CD4-positive, alpha-beta T cell treated with Interleukin-6 for 4 hours (primary cell): ENCODE measurements at regions not wholly inside any gene's neighbourhood (a gene's known extent, or its start where the extent isn't known, plus 50 kb on each side); places are given as distances from the start of the nearest gene placed in this dataset.
"Not testable (repeated sequence)": the region's sequence is repeated elsewhere in the genome, so short reads cannot be mapped to it uniquely, and the experiment has no call there.

Experiments
- DNase-seq: peaks from one replicate; pipeline ENCODE4 v3.0.0-alpha.2; 2020; ENCODE audit warnings: mixed read lengths

DNA sequence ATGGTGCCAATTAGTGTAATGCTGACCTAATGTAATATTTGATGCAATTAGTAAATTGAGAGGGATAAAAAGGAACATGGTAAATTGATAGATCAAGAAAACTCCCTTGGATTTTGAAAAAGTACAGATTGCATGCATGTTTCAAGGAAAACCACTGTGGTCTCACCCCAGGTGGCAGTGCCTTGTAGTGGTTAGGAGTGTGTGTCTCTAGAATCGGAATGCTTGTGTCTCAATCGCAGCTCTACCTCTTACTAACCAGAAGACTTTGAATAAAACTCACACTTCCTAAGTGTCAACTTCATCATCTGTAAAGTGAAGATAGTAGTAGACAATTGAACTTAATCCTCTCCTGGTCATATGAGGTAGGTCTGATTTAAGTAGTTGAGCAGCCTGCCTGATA, 128.9 kb upstream of the GOT2 start:
- no peak for DNase-seq

DNA sequence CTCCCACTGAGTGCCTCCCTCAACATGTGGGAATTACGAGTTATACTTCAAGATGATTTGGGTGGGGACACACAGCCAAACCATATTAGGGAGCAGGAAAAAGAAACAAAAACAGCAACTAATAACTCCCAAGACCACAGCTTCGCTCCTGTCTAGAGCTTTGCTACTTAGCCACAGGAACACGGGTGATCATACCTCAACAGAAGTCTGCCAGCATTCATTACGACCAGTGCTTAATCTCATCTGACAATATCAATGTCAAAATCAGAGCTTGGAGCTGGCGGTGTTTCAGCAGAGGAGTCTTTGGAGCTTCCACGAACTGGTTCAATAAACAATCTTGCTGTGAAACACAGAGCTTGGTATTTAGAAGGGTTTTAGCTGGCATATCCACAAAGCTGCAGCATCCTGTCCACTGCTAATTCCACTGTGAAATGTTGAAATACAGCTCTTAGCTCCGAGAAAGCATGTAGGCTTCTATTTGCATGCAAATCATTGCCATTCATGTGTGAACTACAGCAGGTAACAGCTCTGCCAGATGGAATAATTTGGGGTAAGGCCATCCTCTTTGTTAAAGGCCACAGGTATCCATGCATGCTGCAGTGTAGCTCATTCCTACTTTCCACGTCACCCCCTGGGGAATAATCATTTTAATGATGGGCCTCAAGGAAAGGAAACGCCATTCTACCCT, 128.4 kb upstream of the GOT2 start:
- no peak for DNase-seq

DNA sequence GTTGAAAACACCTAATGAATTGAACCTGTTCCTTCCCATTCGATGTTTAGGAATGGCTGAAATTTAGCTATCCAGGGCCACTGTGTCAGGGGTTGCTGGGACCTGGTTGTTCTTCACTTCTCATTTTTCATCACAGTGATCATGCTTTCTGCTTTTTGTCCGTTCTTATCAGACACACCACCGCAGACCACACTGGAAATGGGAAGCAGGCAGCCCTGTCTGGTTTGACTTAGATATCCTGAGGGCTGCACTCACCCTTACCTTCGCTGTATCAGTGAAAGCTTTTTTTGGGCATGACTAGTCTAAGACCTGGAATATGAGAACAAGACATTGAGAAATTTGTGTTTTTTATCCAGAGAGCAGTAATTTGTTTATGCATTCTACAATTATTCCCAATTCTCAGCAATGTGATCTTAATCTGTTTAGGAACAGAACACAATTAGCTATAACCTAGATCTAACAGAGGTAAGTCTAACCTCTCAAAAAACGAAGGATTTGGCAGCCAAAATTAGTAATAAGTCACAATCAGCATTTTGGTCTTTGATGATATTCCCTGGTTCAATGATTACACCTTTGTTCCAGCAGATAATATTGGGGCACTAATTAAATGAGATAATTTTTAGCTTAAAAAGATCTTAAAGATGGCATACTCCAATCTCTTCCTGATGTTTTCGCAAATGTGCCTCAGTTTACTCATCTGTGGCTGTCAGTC, 126.0 kb upstream of the GOT2 start:
- DNase-seq = no peak

DNA sequence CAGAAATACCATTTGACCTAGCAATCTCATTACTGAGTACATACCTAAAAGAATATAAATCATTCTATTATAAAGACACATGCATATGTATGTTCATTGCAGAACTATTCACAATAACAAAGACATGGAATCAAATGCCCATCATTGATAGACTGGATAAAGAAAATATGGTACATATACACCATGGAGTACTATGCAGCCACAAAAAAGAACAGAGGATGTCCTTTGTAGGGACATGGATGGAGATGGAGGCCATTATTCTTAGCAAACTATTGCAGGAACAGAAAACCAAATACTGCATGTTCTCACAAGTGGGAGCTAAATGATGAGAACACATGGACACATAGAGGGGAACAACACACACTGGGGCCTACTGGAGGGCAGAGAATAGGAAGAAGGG, 124.5 kb upstream of the GOT2 start:
- DNase-seq = not testable (repeated sequence)

DNA sequence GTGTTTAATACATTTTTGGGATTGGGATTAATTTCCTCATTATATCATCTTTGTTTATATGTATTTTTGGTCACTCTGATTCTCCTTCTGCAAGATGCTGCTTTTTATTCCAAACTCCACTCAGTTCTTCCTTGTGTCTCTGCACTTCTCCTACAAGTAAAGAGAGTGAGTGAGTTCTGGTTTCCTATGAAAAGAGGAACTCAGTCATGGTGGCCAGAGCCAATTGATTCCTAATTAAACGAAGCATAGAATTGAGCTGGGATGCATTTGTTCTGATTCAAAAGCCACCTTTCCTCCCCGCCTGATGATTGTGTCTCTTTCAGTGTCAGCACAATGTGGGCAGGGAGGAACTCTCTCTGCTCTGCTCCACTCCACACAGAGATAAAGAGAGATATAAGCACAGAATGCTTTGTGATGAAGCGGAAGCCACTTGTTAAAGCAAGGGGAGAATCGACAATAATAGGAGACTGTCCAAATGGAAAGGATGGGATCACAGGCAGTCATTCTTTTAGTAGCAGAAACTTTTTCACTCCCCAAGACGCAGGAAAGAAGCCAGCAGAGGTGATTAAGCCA, 121.3 kb upstream of the GOT2 start:
- no peak for DNase-seq

DNA sequence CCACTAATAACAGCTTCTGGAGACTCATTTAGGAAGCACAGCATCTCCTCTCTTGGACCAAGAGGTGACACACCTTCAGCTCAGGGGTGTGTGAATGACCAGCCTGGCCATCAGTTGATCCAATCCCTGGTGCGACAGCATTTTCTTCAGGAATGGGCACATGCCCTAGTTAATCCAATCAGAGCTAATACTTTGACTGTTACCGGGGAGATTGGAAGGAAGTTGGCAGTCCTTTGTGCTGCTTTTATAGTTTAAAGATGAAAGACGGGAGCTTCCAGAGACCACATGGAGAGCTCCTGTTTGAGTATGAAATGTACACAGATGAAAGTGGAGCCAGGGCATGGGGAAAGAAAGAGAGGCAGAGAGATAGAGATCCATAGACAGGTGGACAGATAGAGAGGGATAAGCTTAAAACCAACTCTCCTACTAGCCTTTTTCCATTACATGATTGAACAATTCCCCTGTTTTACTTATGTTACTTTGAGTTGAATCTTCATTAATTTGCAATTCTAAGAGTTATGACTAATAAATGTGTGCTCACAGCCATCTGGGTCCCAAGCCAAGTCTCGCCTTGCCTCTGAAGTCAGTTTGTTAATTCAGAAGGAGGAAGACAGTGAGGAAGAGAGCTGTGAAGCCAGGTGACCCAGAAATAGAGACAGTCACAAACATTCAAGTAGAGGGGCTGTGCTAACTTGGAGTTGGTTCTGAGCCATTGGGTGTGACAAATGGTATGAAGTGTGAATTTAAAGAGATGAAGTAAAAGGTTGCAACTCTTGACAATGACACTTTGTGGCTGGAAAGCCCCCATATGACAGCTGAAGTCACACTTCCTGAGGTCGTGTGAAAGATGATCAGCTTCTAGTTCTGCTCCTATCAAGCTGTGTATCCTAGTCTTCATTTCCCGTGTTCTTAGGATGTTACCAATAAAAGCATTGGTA, 120.0 kb upstream of the GOT2 start:
- DNase-seq = no peak

DNA sequence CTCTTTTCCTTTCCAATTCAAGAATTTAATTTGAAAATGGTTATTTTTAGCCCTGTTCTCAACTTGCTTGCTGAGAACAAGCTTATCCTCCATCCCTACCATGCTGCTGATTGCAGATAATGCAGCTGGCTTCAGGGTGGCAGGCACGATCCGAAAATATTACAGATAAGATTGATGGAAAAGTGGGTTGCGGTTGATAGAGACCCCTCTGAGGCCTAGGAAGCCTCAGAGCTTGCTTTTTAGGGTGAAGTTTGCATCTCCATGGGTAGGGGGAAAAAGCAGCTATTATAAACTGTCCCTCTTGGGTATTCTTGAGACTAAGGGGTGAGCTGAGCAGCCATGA, 116.5 kb upstream of the GOT2 start:
- DNase-seq = no peak

DNA sequence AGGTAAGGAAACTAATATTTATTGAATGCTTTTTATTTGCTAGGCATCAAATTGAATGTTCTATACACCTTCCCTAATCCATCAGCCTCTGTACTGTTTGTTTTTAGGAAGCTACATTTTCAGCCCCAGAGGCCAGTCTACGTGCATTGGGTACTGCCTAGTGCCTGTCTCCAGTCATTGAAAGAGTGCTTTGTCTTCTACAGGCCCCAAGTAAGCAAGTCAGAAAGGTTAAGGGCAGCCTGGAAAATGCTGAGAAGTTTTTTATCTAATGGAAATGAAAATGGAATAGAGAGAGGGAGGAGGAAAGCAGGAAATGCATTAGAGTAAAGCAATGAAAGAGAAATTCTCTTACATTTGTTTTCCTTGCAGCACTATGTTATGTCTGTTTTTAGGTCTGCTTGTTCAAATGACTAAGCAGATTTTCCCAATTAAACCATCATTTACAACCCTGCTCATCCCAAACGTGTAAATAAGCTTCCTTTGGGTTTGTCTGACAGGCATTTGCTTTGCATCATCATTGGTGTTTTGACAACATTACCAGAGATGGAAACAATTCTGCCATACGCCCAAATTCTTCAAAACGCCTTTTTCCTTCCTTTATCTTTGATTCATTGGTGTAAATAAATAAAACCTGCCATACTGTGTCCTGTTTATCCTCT, 116.0 kb upstream of the GOT2 start:
- DNase-seq = no peak

DNA sequence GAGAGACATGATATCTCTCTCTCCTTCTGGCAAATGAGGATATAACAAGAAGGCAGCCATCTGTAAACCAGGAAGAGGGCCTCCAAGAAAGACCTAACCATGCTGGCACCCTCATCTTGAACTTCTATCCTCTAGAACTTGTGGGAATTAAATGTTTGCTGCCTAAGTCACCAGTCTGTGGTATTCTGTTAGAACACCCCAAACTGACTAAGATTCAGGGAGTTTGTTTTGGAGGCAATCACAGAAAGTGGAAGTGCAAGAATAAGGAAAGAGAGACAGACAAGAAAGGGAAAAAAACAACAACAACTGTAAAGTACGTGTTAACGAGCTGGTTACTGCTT, 114.5 kb upstream of the GOT2 start:
- DNase-seq = no peak

DNA sequence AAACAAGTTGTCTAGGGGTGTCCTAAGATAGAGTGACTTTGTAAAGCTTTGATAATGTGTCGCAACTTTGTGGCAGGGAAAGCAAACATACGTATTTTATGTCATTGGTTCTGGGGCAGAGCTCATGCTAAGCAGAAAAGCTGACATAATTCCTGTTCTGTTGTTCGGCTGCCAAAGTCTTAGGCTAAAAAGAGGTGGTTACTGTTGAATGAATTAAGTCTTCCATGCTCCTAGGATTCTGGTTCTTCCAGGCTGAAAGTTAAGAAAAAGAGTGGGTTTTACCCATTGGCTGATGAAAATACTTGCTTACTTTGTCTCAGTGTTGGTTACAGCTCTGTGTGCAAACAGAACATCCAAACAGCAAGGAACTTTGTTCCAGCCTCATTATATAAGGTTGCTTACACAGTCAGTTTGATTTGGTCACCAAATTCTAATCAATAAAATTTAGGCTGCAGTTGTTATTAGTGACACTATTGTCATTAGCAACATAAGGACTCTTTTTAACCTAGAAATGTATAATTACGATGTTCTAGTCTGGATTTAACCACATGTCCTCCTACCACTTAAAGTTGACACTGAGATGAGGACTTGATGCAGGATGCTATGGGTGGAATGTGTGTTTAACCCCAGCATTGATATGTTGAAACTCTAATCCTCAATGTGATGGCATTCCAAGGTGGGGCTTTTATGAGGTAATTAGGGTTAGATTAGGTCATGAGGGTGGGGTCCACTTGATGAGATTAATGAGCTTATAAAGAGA, 114.0 kb upstream of the GOT2 start:
- no peak for DNase-seq

DNA sequence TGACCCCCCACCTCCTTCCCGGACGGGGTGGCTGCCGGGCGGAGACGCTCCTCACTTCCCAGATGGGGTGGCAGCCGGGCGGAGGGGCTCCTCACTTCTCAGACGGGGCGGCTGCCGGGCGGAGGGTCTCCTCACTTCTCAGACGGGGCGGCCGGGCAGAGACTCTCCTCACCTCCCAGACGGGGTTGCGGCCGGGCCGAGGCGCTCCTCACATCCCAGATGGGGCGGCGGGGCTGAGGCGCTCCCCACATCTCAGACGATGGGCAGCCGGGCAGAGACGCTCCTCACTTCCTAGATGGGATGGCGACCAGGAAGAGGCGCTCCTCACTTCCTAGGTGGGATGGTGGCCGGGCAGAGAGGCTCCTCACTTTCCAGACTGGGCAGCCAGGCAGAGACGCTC, 112.1 kb upstream of the GOT2 start:
- DNase-seq = not testable (repeated sequence)

DNA sequence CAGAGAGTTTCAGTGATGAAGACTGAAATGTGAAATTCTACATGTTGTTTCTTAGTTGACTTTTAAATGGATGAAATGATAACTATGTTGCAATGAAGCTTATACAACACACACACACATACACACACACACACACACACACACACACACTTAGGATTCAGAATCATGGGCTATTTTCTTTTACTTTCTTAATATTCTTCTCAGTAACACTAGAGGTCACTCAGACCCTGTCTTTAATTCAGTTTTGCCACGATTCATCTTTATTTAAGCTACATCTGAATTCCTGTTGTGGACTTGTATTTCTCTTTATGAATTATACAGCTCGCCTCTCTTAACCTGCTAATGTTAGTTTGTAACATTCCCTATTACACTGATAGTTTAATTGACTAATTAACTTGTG, 109.6 kb upstream of the GOT2 start:
- DNase-seq = no peak

DNA sequence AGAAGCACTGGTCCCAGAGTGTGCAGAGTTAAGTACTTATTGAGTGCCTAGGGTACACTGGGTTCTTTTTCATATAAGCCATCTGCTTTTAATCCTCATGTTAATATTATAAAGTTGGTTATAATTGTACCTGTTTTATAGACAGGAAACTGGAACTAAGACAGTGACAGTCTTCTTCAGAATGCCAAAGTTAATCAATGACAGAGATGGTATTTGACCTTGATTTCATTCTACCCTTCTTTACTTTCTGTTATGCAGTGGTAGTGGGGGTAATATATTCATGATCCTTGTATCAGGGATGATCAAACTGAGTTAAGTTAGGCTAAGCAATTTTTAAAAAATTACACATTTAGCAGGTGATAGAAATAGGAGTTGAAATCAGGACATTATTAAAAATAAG, 108.6 kb upstream of the GOT2 start:
- no peak for DNase-seq

DNA sequence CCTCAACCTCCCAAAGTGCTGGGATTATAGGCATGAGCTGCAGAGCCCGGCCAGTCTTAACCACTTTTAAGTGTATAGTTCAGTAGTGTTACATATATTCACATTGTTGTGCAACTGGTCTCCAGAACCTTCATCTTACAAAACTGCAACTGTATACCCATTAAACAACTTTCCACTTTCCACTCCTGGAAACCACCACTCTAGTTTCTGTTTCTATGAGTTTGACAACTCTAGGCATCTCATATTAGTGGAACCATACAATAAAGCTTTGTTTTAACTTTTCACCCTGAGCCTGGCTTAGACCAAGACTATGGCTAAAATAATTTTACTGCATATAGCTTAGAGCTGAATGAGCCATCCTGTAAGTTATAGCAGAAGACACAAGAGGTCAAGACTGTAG, 108.0 kb upstream of the GOT2 start:
- DNase-seq = no peak

DNA sequence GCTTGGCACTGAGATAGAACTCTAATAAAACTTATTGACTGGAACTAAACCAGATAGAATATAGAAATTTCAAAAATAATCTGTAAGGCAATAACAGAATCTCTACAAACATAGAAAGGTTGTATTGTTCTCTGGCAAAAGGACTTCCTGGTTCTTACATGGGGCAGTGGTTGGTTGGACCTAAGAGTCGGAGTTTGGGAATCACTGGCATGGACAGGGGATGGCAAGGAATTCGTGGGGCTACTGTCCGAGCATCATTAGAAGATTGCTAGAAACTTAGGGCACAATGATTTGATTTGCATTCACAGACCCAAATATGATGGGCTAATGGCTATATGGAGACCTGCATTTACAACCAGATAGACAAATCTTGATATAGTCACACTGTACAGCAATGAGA, 103.8 kb upstream of the GOT2 start:
- no peak for DNase-seq

DNA sequence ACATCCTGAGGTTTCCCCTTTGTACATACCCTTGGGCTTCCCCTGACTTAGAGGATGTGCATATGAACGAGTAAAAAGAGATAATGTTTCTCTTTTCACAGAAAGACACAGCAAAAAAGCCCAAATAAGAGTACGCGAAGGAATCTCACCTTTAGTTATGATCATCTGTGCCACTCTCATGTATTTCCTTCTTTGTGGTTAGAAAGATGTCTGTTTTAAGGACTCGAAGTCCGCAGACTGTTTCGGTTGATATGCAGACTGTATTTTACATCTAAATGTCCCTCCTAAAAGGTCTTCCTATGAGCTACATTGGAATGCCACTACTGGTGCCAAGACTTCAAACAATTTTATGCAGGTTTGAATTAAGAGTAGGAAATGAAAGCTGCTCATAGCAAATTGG, 102.3 kb upstream of the GOT2 start:
- DNase-seq = no peak

DNA sequence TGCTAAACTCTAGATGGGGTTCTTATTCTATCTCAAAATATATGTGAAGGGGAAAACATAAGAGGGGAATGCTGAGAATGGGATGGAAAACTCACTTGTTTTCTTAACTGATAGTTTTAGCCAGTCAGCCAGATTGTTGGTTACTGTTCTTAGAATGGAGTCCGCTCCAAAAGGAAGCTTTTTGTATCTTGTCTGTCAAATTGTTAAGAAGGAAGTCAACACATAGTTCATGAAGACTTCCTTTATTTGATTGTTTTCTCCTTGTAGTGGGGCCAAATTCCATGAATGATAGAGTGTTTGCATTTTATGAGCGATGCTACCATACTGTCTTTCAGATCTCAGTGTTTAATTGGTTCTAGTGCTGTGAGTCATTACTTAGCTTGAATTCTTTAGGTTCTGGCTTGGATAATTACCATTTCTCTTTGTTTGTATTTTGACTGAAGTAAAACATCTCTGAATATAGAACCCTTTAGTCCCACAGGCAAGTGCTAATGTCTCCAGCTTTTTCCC, 98.3 kb upstream of the GOT2 start:
- DNase-seq = no peak

DNA sequence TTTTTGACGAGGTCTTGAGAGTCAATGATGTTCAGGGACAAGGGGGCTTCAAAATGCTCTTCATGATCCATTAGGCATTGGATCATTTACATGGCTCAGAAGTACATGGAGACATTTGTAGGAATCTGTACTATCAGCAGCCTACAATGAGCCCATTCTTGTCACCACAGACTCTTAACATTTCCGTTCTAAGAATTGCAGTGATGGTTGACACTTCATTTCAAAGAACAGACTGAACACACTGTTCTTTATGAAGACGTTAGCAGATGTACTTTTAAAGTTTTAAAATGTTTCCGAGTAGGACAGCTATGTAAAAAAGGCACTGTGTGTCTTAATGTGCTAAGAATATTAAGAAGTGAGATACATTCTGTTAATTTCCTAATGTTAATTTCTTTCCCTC, 97.3 kb upstream of the GOT2 start:
- DNase-seq = no peak

DNA sequence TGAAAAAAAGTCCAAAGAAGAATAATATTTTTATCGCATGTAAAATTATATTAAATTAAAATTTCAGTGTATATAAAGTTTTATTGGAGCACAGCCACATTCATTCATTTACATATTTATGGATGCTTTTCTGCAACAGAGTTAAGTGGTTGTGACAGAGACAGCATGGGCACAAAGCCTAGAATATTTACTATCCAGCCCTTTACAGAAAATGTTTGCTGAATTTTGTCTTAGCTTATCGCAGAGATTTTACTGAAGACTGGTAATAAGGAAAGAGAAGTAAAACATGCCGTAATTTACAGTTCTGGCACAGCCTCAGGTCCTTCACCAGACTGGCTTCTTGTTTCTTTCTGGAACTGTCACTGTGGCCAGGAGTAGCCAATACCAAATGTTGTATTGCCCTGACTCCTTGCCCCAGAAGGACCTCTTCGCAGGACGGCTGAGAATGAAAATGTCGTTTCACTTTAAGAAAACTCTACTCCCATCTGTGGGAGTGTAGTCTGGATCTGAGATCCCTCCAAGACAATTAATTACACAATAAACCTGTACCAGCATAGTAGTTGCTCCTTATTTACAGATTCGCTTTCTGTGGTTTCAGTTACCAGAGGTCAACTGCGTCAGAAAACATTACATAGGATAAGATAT, 94.9 kb upstream of the GOT2 start:
- DNase-seq = no peak

DNA sequence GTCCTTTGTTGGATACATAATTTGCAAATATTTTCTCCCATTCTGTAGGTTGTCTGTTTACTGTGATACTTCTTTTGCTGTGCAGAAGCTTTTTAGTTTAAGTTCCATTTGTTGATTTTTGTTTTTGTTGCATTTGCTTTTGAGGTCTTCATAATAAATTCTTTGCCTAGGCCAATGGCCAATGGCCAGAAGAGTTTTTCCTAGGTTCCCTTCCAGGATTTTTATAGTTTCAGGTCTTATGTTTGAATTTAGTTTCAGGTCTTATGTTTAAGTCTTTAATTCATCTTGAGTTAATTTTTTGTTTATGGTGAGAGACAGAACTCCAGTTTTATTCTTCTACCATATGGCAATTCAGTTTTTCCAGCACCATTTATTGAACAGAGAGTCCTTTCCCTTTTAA, 90.1 kb upstream of the GOT2 start:
- no peak for DNase-seq

DNA sequence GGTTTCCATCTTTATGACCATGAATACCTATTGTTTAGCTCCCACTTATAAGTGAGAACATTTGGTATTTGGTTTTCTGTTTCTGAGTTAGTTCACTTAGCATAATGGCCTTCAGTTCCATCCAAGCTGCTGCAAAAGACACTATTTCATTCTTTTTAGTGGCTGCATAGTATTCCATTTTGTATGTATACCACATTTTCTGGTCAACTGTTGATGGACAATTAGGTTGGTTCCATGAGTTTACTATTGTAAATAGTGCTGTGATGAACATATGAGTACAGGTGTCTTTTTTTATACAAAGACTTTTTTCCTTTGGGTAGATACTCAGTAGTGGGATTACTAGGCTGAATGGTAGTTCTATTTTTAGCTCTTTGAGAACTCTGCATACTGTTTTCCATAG, 87.8 kb upstream of the GOT2 start:
- no peak for DNase-seq

DNA sequence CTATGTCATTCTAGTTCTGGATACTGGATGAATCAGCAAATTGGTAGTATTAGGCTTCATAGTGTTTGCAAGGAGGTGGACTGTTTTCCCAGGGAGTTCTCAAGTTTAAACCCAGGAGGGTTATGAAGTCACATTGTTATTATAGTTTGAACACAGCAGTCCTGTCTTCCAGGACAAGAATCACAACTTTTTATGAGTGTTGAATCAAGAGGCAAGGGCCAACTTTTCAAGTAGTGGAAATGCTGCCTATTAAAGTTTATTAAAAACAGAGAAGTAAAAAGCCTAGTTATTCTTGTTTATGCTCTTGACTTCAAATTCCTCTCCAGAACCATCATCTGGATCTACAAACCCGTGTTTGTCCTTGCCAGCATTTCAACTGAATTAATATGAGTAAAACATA, 86.3 kb upstream of the GOT2 start:
- no peak for DNase-seq
